ENCODE measurements at regions not wholly inside any gene's neighbourhood (a gene's known extent, or its start where the extent isn't known, plus 50 kb on each side); places are given as distances from the start of the nearest gene placed in this dataset.

DNA sequence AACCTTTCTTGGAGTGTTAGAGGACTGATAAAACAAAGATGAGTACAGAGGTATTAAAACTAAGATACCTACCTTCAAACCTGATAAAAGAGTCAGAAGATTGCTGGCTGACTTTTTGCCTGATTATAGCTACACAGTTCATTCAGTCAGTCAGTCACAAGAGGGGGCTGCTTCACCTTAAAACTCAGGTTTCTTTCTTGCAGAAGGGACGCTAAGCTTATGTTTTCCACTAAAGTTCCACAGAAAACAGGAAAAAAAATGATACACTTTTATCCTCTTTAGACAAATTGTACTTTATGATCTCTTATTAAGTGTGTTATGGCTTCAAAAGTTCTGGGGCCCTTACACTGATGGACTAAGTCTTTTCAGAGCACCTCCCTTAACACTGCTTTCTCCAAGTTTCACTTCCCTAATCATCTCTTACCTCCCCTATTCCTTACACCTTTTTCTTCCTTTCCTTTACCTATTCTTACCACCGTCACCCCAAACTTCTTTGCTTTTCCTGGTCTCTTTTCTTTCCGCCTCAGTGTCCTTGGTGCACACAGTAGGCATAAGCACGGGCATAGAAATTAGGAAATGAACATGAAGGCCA lies 448.7 kb upstream of the OR4E1 start:
- Histone ChIP-seq H3K4me3 (ENCODE audit: insufficient read depth, low read length) (no peak overlapping the region), H3K4me2 (ENCODE audit: insufficient read depth, low read length) (no peak overlapping the region), H3K27ac (ENCODE audit: low read depth, low read length) (no peak overlapping the region), H3K9me3 (ENCODE audit: low read depth, low read length) (no peaks in the 10 kb centered on the region), H3K4me1 (ENCODE audit: insufficient read depth, low read length) (no peaks in the 10 kb centered on the region), H3K79me2 (ENCODE audit: insufficient read depth, low read length) (no peaks in the 10 kb centered on the region), H3K36me3 (ENCODE audit: insufficient read depth, low read length) (no peaks in the 10 kb centered on the region), H3K27me3 (ENCODE audit: insufficient read depth, low read length) (no peaks in the 10 kb centered on the region), H2AFZ (ENCODE audit: low read length) (no peak overlapping the region), H4K20me1 (ENCODE audit: insufficient read depth, low read length) (no peaks in the 10 kb centered on the region)
- DNase-seq (ENCODE audit: insufficient read length, low spot score, missing footprints), result peak; percentile 17
- TF ChIP-seq, protein P1, sequence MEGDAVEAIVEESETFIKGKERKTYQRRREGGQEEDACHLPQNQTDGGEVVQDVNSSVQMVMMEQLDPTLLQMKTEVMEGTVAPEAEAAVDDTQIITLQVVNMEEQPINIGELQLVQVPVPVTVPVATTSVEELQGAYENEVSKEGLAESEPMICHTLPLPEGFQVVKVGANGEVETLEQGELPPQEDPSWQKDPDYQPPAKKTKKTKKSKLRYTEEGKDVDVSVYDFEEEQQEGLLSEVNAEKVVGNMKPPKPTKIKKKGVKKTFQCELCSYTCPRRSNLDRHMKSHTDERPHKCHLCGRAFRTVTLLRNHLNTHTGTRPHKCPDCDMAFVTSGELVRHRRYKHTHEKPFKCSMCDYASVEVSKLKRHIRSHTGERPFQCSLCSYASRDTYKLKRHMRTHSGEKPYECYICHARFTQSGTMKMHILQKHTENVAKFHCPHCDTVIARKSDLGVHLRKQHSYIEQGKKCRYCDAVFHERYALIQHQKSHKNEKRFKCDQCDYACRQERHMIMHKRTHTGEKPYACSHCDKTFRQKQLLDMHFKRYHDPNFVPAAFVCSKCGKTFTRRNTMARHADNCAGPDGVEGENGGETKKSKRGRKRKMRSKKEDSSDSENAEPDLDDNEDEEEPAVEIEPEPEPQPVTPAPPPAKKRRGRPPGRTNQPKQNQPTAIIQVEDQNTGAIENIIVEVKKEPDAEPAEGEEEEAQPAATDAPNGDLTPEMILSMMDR (IDR thresholded peaks at IDR 0.05; ENCODE audit: extremely low read depth, low read depth, low read length), result no peak

DNA sequence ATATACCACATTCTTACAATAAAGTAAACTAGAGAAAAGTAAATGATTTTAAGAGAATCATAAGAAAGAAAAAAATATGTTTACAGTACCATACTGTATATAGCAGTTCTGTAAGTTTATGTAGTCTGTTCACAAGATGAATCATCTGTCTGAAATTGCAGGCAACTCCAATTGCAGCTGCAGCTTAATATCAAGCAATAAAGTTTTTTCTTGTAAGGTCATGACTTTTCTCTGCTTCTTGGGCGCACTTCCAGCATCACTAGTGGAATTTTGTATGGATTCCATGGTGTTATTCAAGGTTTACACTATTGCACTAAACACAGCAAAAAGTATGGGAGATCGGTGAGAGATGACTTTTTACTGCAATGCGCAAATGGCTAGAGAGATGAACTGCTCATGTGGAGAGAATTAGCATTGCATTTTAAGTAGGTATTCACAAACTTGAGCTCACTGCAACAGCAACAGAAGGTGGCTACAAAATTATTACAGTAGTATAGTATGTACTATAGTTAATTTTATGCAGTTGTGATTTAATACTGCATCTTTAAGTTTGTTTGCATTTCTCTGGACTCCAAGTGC lies 445.4 kb upstream of the OR4E1 start:
- TF ChIP-seq, protein P1 (IDR thresholded peaks at IDR 0.05; ENCODE audit: extremely low read depth, low read depth, low read length), result no peak
- Histone ChIP-seq H3K4me1 (ENCODE audit: insufficient read depth, low read length) (no peaks in the 10 kb centered on the region), H3K27me3 (ENCODE audit: insufficient read depth, low read length) (no peaks in the 10 kb centered on the region), H3K27ac (ENCODE audit: low read depth, low read length) (no peak overlapping the region), H3K36me3 (ENCODE audit: insufficient read depth, low read length) (no peaks in the 10 kb centered on the region), H3K4me3 (ENCODE audit: insufficient read depth, low read length) (no peak overlapping the region), H3K9me3 (ENCODE audit: low read depth, low read length) (no peaks in the 10 kb centered on the region), H2AFZ (ENCODE audit: low read length) (no peak overlapping the region), H3K4me2 (ENCODE audit: insufficient read depth, low read length) (no peak overlapping the region), H3K79me2 (ENCODE audit: insufficient read depth, low read length) (no peaks in the 10 kb centered on the region), H4K20me1 (ENCODE audit: insufficient read depth, low read length) (no peaks in the 10 kb centered on the region)
- peak; percentile 13 for DNase-seq (ENCODE audit: insufficient read length, low spot score, missing footprints)

DNA sequence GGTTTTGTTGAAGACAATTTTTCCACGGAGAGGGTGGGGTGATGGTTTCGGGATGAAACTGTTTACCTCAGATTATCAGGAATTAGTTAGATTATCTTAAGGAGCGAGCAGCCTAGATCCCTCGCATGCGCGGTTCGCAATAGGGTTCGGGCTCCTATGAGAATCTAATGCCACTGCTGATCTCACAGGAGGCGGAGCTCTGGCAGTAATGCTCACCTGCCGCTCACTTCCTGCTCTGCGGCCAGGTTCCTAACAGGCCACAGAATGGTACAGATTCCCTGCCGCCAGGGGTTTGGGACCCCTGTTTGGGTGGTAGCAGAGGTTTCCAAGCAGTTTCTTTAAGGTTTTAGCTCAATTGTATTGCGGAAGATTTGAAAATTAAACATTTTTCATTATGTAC lies 439.8 kb upstream of the OR4E1 start:
- Histone ChIP-seq H3K36me3 (ENCODE audit: insufficient read depth, low read length) (no peaks in the 10 kb centered on the region), H3K27ac (ENCODE audit: low read depth, low read length) (no peak overlapping the region), H3K4me2 (ENCODE audit: insufficient read depth, low read length) (no peak overlapping the region), H4K20me1 (ENCODE audit: insufficient read depth, low read length) (no peaks in the 10 kb centered on the region), H2AFZ (ENCODE audit: low read length) (no peak overlapping the region), H3K4me3 (ENCODE audit: insufficient read depth, low read length) (no peak overlapping the region), H3K79me2 (ENCODE audit: insufficient read depth, low read length) (no peaks in the 10 kb centered on the region), H3K27me3 (ENCODE audit: insufficient read depth, low read length) (no peaks in the 10 kb centered on the region), H3K4me1 (ENCODE audit: insufficient read depth, low read length) (no peaks in the 10 kb centered on the region), H3K9me3 (ENCODE audit: low read depth, low read length) (no peaks in the 10 kb centered on the region)
- DNase-seq (ENCODE audit: insufficient read length, low spot score, missing footprints), result no peak
- TF ChIP-seq, protein P1 (IDR thresholded peaks at IDR 0.05; ENCODE audit: extremely low read depth, low read depth, low read length), result no peak

DNA sequence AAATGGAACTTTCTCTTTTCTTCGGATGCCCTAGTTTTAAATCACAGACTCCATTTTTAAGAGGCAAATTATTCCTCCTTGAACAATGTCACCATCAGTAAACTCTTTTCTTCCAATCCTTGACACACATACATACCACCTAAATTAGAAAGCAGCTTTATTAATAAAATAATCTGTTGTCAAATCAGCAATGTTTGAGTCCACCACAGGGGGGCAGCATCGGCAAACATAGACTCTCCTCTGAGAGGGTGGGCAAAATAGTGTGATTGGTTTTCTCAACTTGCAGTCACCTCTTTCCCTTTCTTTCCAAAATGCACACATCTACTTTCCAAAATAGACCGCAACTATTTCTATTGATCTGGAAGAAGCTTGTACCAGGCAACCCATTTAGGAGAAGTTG lies 438.4 kb upstream of the OR4E1 start:
- H2AFZ ChIP-seq (ENCODE audit: low read length), result no peak overlapping the region
- no peak for DNase-seq (ENCODE audit: insufficient read length, low spot score, missing footprints)

More for the DNA sequence above, 438.4 kb upstream of the OR4E1 start:
- Histone ChIP-seq H3K4me1 (ENCODE audit: insufficient read depth, low read length) (no peaks in the 10 kb centered on the region), H3K4me2 (ENCODE audit: insufficient read depth, low read length) (no peak overlapping the region), H3K27me3 (ENCODE audit: insufficient read depth, low read length) (no peaks in the 10 kb centered on the region), H3K9me3 (ENCODE audit: low read depth, low read length) (no peaks in the 10 kb centered on the region), H3K4me3 (ENCODE audit: insufficient read depth, low read length) (no peak overlapping the region), H3K79me2 (ENCODE audit: insufficient read depth, low read length) (no peaks in the 10 kb centered on the region), H3K27ac (ENCODE audit: low read depth, low read length) (no peak overlapping the region), H4K20me1 (ENCODE audit: insufficient read depth, low read length) (no peaks in the 10 kb centered on the region), H3K36me3 (ENCODE audit: insufficient read depth, low read length) (no peaks in the 10 kb centered on the region)
- TF ChIP-seq, protein P1 (IDR thresholded peaks at IDR 0.05; ENCODE audit: extremely low read depth, low read depth, low read length), result peak; percentile 59

All from osteoblast (primary cell).